ENCODE measurements at regions not wholly inside any gene's neighbourhood (a gene's known extent, or its start where the extent isn't known, plus 50 kb on each side); places are given as distances from the start of the nearest gene placed in this dataset.

DNA sequence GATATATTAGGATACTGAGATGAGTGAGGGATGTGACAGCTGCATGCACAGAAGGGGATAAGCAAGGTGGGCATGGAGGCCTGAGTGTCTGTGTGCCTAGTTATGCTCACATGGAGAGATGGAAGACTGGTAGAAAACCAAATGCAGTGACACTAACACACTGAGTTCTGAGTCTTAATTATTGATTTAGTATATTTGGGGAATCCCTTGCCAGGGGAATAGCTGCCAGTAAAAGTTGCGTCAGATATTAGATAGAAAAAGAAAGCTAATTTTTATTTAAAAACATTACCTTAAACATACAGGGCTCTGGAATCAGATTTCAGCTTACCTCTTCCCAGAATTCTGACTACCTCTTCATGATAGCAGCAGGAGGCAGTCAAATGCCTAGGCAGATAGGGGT, 620.5 kb downstream of the METTL15 start:
- TF ChIP-seq, protein P1, sequence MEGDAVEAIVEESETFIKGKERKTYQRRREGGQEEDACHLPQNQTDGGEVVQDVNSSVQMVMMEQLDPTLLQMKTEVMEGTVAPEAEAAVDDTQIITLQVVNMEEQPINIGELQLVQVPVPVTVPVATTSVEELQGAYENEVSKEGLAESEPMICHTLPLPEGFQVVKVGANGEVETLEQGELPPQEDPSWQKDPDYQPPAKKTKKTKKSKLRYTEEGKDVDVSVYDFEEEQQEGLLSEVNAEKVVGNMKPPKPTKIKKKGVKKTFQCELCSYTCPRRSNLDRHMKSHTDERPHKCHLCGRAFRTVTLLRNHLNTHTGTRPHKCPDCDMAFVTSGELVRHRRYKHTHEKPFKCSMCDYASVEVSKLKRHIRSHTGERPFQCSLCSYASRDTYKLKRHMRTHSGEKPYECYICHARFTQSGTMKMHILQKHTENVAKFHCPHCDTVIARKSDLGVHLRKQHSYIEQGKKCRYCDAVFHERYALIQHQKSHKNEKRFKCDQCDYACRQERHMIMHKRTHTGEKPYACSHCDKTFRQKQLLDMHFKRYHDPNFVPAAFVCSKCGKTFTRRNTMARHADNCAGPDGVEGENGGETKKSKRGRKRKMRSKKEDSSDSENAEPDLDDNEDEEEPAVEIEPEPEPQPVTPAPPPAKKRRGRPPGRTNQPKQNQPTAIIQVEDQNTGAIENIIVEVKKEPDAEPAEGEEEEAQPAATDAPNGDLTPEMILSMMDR (IDR thresholded peaks at IDR 0.05; ENCODE audit: insufficient read depth, low read length, poor library complexity, severe bottlenecking) = no peak
- no peak for DNase-seq (ENCODE audit: extremely low read depth, insufficient read length)
- Histone ChIP-seq H3K36me3 (ENCODE audit: control insufficient read depth, insufficient read depth, low read length) (no peaks in the 10 kb centered on the region), H3K4me3 (replicated peaks; ENCODE audit: low read depth, low read length) (no peak overlapping the region), H3K27me3 (replicated peaks; ENCODE audit: control insufficient read depth, insufficient read depth, low read length) (no peaks in the 10 kb centered on the region)

DNA sequence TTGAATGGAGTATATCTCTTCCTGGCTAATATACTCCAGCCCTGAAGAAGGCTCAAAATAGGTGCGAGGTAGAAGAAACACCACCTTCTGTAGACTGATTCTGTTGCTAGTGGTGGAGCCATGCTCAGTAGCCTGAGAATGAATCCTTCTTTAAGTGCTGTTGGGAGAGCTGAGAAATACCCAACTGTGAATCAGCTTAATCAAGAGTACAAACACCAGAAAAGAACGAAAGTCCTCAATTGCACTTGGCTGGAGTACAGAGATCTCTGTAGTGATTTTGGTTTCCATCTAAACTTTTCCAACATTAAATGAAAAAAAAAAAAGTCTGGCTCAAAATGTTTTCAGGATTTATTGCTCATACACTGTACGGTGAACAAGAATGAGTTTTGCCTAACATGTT, 619.1 kb downstream of the METTL15 start:
- DNase-seq (ENCODE audit: extremely low read depth, insufficient read length) = no peak
- Histone ChIP-seq H3K4me3 (replicated peaks; ENCODE audit: low read depth, low read length) (no peak overlapping the region), H3K27me3 (replicated peaks; ENCODE audit: control insufficient read depth, insufficient read depth, low read length) (no peaks in the 10 kb centered on the region), H3K36me3 (ENCODE audit: control insufficient read depth, insufficient read depth, low read length) (no peaks in the 10 kb centered on the region)
- TF ChIP-seq, protein P1 (IDR thresholded peaks at IDR 0.05; ENCODE audit: insufficient read depth, low read length, poor library complexity, severe bottlenecking) = no peak

DNA sequence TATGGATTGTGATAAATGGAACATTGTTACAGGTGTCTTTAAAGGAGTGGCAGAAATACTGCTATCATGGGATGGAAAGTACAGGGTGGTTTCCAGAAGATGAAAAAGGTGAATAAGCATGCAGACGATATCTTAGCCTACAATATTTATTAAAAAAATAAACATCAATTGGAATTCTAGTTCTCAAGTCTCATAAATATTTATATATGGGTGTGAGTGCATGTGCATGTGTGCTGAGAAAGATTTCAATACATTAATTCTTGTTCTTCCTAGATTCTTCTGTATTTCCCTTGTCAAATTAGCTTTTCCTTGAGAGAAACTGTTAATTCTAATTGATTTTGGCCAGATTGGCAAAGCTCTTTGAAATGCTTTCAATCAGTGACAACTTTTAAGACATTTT, 618.2 kb downstream of the METTL15 start:
- no peaks in the 10 kb centered on the region for H3K36me3 ChIP-seq (ENCODE audit: control insufficient read depth, insufficient read depth, low read length)
- no peaks in the 10 kb centered on the region for H3K27me3 ChIP-seq (replicated peaks; ENCODE audit: control insufficient read depth, insufficient read depth, low read length)
- no peak overlapping the region for H3K4me3 ChIP-seq (replicated peaks; ENCODE audit: low read depth, low read length)
- DNase-seq (ENCODE audit: extremely low read depth, insufficient read length) = no peak
- TF ChIP-seq, protein P1 (IDR thresholded peaks at IDR 0.05; ENCODE audit: insufficient read depth, low read length, poor library complexity, severe bottlenecking) = no peak

DNA sequence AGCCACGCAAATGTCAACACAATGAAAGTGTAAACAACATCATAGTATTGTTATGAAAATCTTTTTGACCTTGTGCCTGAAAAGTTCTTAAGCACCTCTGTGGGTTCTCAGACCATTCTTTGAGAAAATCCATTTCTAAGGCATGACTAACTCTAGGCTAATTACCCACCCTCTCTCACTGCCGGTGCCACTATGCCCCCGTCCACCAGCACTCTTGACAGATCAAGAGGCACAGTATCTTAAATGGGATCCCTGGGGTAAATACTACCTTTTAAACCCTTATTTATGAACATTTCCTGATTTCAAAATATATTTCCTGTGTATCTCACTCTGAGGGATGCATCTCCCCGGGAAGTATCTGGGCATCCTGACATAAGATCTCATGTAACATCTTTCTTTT, 607.5 kb downstream of the METTL15 start:
- no peaks in the 10 kb centered on the region for H3K27me3 ChIP-seq (replicated peaks; ENCODE audit: control insufficient read depth, insufficient read depth, low read length)
- no peaks in the 10 kb centered on the region for H3K36me3 ChIP-seq (ENCODE audit: control insufficient read depth, insufficient read depth, low read length)
- TF ChIP-seq, protein P1 (IDR thresholded peaks at IDR 0.05; ENCODE audit: insufficient read depth, low read length, poor library complexity, severe bottlenecking) = no peak
- no peak for DNase-seq (ENCODE audit: extremely low read depth, insufficient read length)
- no peak overlapping the region for H3K4me3 ChIP-seq (replicated peaks; ENCODE audit: low read depth, low read length)

DNA sequence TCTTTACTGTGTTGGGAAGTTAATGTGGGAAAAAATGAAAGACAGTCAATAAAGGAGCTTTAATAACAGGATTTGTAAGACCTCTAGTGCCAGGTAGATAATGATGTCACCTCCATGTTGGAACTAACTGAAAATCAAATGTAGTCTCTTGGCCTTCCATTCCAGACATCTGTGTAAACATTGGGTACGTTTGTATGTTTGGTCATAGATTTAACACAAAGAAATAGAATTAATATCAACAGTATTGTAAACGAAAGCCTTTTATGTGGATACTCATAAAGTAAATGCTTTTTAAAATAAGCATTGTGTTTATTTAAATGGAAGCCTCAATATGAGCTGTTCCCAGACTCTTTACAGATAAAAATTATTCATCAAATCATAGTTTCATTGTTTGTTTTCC, 605.7 kb downstream of the METTL15 start:
- DNase-seq (ENCODE audit: extremely low read depth, insufficient read length) = no peak
- no peaks in the 10 kb centered on the region for H3K36me3 ChIP-seq (ENCODE audit: control insufficient read depth, insufficient read depth, low read length)
- no peak overlapping the region for H3K4me3 ChIP-seq (replicated peaks; ENCODE audit: low read depth, low read length)
- TF ChIP-seq, protein P1 (IDR thresholded peaks at IDR 0.05; ENCODE audit: insufficient read depth, low read length, poor library complexity, severe bottlenecking) = no peak
- H3K27me3 ChIP-seq (replicated peaks; ENCODE audit: control insufficient read depth, insufficient read depth, low read length) = no peaks in the 10 kb centered on the region

DNA sequence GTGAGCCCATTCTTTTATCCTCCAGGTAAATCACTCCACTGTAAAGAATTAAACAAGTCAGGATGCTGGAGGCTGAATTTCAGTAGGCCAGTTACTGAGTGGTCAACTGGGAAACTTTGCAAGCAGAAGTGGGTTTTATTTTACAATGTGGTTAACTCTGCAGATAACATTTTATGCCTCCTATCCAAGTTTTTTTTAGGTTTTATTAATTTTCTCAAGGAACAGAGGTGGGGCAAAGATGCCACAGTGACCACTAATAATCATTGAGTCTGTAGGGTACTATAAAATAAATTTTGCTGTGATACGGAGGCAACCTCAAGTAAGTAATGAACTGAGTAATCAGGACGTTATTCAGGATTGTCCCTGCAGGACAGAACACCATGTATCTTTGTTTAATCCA, 599.9 kb downstream of the METTL15 start:
- TF ChIP-seq, protein P1 (IDR thresholded peaks at IDR 0.05; ENCODE audit: insufficient read depth, low read length, poor library complexity, severe bottlenecking) = no peak
- DNase-seq (ENCODE audit: extremely low read depth, insufficient read length) = no peak
- no peaks in the 10 kb centered on the region for H3K36me3 ChIP-seq (ENCODE audit: control insufficient read depth, insufficient read depth, low read length)
- H3K4me3 ChIP-seq (replicated peaks; ENCODE audit: low read depth, low read length) = no peak overlapping the region
- no peaks in the 10 kb centered on the region for H3K27me3 ChIP-seq (replicated peaks; ENCODE audit: control insufficient read depth, insufficient read depth, low read length)
